ENCODE measurements at regions not wholly inside any gene's neighbourhood (a gene's known extent, or its start where the extent isn't known, plus 50 kb on each side); places are given as distances from the start of the nearest gene placed in this dataset.
"Not testable (repeated sequence)": the region's sequence is repeated elsewhere in the genome, so short reads cannot be mapped to it uniquely, and the experiment has no call there.

DNA sequence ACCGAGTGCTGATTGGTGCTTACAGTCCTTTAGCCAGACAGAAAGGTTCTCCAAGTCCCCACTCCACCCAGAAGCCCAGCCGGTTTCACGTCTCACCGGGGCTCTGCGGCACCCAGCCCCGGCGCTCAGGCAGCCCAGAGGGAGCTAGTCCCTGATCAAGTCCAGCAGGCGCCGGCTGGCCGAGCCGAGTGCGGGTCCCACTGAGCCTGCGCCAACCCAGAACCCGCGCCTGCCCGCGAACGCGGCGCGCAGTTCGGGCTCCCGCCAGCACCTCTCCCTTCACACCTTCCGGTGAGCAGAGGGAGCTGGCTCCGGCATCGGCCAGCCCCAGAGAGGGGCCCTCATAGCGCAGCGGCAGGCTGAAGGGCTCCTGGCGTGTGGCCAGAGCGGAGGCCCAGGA is 481.6 kb upstream of the CHD1 start:
- not testable (repeated sequence) for DNase-seq

DNA sequence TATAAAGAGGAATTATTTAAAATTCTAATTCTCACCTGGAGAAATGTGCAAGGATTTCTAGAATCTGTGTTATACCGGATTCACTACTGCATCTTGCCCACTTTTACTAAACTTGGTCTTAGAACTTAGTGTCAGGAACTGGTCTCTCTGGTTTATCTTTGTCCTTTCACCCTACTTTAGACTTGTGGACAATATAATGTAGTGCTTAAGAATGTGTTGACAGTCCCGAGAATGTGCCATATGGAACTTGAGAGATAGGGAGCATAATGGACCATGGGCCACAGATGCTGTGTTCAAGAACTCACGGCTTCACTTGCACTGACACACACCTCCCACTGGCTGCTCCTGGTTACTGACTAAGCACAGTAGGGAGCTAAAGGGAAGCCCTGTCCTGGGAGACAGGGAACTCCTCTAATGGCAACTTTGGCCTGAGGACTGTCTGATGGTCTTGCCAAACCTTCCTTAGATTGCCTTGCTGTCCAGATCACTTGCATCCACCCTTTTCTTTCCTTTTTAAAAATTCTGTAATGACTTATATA is 476.0 kb upstream of the CHD1 start:
- DNase-seq: not testable (repeated sequence)

DNA sequence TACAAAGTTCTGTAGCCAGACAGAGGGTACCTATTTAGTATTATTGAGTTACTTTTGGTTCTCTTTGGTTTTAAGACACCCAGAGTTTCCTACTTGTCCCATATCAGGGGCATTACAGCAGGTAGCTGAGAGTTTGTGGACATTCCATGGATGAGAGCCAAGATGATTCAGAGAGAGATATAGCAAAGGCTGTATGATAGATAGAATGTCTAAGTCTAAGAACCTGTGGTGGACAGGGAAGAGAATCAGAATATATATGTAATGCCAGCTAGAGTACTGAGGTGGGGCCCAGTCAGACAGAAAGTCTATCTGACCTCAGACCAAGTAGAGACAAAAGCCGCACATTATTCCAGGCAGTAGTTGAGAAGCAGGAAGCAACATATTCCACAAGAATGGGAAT is 471.8 kb upstream of the CHD1 start:
- not testable (repeated sequence) for DNase-seq

DNA sequence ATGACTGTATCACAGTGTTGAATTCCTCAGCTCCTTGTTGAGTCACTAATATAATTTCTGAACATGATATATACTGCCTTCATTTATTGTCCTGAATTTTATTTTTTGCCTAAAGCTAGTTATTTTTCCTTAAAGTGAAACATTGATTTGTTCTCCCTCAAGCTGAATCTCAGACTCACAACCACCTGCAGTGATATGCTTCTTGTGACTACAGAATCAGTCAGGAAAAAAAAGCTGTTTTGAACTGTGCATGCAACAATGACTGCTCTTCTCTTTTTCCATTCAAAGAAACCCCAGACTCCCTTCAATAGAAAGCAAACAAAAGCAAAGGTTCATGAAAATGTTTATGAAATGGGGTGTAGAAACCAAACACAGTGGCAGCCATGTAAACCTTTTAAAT is 470.2 kb upstream of the CHD1 start:
- no peak for DNase-seq

GRCh38 chr5:99386406-99387077 is 457.7 kb upstream of the CHD1 start:
- DNase-seq: no peak

GRCh38 chr5:99379187-99379586 is 450.4 kb upstream of the CHD1 start:
- DNase-seq: no peak

DNA sequence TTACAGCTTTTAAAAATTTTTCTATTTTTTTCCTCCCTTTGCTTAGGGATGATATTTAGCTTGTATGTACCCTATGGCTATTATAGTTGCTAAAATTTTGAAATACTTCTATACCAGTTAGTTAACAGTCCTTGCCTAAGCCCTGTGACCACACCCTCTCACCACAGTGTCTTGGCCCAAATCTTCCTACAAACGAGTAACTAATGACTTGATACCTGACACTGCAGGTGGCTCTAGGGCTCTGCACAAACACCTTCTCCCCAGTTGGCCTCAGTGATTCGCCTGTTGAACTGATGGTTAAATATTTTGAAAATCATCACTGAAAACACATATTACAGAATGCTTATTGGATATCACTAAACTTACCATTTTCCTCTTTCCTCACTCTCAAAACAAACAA is 449.6 kb upstream of the CHD1 start:
- no peak for DNase-seq

GRCh38 chr5:99369797-99370593 is 441.2 kb upstream of the CHD1 start:
- no peak for DNase-seq

DNA sequence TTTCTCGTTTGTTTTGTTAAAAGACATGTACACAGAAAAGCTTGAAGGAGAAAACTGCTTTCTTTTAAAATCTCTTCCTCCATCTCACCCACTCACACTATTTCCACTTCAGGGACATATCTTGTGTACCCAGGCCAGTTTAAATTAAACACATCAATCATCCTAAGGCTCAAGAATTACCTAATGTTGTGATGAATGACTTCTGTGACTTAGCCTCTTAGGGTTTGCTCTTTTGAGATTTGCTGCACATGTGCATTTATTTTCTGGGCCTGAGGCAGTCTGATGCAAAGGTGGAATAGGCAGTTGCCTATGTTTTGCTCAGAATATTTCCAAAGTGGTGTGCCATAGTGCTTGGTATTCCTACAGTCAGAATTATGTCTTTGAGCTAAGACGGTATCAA is 439.9 kb upstream of the CHD1 start:
- no peak for DNase-seq

GRCh38 chr5:99355881-99356280 is 427.1 kb upstream of the CHD1 start:
- DNase-seq: no peak

DNA sequence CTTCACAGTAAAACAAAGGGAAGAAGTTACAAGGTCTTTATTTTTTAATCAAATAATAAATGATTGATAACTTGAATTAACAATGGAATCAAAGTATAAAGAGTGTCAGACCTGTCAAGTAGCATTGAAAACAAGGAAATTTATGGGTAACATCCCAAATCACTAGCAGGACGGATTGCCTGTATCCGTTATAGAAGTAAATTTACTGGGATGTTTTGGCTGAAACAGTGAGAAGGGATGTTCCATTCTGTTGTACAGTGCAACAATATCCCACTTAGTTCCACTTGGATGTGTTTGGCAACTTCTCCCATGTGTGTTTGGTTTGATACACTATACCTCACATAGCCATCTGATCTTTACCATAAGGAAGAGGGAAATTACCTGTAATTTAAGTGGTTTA is 421.0 kb upstream of the CHD1 start:
- DNase-seq: no peak

- DNase-seq: no peak
Measured at GRCh38 chr5:99348597-99348996, 419.8 kb upstream of the CHD1 start.

DNA sequence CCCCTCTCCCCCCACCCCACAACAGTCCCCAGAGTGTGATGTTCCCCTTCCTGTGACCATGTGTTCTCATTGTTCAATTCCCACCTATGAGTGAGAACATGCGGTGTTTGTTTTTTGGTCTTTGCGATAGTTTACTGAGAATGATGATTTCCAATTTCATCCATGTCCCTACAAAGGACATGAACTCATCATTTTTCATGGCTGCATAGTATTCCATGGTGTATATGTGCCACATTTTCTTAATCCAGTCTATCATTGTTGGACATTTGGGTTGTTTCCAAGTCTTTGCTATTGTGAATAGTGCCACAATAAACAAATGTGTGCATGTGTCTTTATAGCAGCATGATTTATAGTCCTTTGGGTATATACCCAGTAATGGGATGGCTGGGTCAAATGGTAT is 411.0 kb upstream of the CHD1 start:
- not testable (repeated sequence) for DNase-seq

DNA sequence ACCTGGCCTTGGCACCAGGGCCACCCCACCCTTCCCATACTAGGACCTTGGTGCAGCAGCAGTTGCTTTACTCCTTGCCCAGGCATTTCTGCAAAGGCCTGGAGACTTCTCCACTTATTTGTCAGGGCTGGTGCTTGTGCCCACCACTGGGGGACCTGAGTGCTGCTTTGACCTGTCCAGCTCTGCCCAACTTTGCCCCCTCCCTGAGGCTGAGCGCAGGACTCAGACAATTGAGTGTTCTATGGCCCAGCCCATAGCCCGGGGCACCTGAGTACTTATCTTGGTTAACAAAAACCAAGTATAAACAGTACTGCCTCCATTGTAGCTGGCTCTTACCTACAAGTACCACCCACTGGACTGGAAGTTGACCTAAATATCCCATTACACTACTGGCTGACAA is 406.1 kb upstream of the CHD1 start:
- no peak for DNase-seq

DNA sequence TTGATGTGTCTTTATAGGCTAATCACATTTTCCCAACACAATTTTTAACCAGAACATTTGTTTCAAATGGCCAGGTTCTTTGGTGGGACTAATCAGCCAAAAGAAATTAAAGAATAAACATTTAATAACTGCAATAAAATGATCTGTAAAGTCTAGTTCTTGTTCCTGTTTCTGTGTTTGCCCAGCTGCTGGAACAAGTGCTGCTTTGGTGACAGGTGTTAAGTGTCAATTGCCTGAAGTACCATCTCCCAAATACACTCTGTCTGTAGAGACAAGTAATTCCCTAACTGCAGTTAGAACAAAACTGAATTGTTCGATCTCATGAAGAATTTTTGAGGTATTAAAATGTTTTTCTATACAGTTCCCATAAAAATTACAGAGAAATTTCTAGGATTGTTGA is 402.3 kb upstream of the CHD1 start:
- no peak for DNase-seq

DNA sequence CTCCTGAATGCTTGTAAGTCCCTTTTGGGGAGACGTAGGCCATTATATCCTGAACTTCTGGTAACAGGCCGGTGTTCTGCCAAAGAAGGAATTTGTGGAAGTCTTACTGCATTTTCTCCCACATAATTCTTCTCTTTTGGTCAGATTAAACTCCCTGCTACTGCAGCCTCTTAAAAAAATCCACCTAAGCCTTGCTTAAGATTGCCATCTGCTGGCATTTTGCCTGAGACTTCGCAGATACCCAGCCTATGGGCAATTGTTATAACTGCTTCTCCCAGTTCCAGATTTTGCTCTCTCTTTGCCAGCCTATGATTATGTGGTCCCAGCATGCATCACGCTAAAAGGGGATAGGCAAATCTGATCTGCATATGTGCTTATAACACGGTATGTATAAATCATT is 391.6 kb upstream of the CHD1 start:
- DNase-seq: no peak

DNA sequence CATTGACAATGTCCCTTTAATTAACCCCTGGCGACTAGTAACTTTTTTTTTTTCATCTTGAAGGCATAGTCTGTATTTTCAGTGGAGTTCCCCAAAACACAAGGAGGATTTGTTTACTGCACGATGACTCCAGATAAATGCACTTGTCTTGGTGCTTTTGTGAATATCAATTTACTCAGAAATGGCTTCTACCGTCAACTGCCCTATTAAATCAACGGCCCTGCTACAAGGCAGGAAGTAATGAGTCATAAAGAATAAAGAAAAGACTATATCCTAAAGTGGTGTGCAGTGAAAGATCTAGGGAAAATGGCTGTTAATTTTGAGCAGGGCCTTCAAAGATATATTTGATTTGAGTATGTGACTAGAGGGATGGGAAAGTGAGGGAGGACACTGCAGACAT is 388.3 kb upstream of the CHD1 start:
- DNase-seq: no peak

- no peak for DNase-seq
Measured at GRCh38 chr5:99316484-99316883, 387.7 kb upstream of the CHD1 start.

GRCh38 chr5:99315413-99316183 is 386.8 kb upstream of the CHD1 start:
- DNase-seq: no peak

GRCh38 chr5:99314721-99315120 is 385.9 kb upstream of the CHD1 start:
- DNase-seq: no peak

- DNase-seq: no peak
Measured at GRCh38 chr5:99308131-99308530, 379.3 kb upstream of the CHD1 start.

DNA sequence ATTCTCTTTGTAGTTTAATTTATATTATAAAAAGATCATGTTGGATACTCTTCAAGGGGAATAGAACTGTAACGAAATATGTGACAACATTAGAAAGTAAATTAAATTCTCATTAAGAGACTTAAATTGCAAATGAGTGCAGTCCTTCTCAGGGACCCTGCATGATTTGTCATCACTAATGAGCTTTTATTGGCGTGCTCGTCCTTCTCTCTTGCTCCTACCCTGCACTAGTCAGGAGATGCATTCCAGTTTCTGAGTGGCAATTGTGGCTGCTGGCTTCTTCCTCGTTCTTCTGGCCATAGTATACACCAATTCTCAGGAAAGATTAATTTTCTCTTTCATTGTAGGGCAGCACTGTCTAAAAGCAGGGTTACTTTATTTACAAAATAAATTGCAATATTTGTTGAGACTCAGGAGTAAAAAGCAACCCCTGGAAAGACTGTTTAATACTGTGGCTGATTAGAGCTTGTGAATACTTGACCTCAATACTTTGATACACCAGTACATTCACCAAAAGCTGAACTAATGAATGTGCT is 376.3 kb upstream of the CHD1 start:
- no peak for DNase-seq

- DNase-seq: no peak
Measured at GRCh38 chr5:99285606-99286005, 356.8 kb upstream of the CHD1 start.

Data from activated CD4-positive, alpha-beta T cell treated with anti-CD3 and anti-CD28 coated beads, Interleukin-2, amount 50 U/mL, for 16 hours (primary cell).